ENCODE measurements at regions not wholly inside any gene's neighbourhood (a gene's known extent, or its start where the extent isn't known, plus 50 kb on each side); places are given as distances from the start of the nearest gene placed in this dataset.
"Not testable (repeated sequence)": the region's sequence is repeated elsewhere in the genome, so short reads cannot be mapped to it uniquely, and the experiment has no call there.

GRCh38 chr18:22570492-22570891 lies 152.8 kb upstream of the CTAGE1 start:
- Mint-ChIP-seq H3K27me3 (ENCODE audit: low read depth in 3 of 3) (peaks cover 2 to 19% (median 3%) of the 10 kb centered on the region in 3 donors), H3K9me3 (no peaks in the 10 kb centered on the region), H3K36me3 (no peaks in the 10 kb centered on the region), H3K4me1 (no peaks in the 10 kb centered on the region), H3K27ac (no peak overlapping the region), H3K4me3 (no peak overlapping the region)
- DNase-seq: no peak

- no peaks in the 10 kb centered on the region for H3K9me3 Mint-ChIP-seq
- no peaks in the 10 kb centered on the region for H3K36me3 Mint-ChIP-seq
- DNase-seq: no peak
- H3K4me3 Mint-ChIP-seq: no peak overlapping the region
- no peak overlapping the region for H3K27ac Mint-ChIP-seq
- H3K27me3 Mint-ChIP-seq (ENCODE audit: low read depth in 3 of 3): peaks cover 1 to 7% (median 7%) of the 10 kb centered on the region in 3 donors
- H3K4me1 Mint-ChIP-seq: no peaks in the 10 kb centered on the region
Measured at GRCh38 chr18:22572341-22572740, 154.6 kb upstream of the CTAGE1 start.

DNA sequence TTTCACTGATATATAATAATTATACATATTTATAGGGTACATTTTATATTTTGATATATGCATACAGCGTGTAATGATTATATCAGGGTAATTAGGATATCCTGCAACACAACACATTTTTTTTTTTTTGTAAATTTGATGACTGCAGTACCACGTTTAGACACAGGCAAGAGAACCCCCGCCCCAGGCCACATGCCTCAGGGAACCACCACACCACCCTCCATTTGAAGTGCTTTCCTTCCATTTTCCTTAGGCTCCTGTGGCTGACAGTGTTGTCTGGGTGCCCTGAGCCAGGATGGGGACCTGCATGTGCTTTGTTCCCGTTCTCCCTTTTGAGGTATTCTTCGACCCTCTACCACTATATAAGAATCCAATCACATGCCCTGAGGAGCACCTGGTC lies 161.6 kb upstream of the CTAGE1 start:
- Mint-ChIP-seq H3K4me3 (no peak overlapping the region), H3K36me3 (no peaks in the 10 kb centered on the region), H3K27me3 (ENCODE audit: low read depth in 3 of 3) (peaks cover 1 to 19% (median 12%) of the 10 kb centered on the region in 3 donors), H3K27ac (no peak overlapping the region), H3K4me1 (no peaks in the 10 kb centered on the region), H3K9me3 (no peaks in the 10 kb centered on the region)
- DNase-seq: no peak

DNA sequence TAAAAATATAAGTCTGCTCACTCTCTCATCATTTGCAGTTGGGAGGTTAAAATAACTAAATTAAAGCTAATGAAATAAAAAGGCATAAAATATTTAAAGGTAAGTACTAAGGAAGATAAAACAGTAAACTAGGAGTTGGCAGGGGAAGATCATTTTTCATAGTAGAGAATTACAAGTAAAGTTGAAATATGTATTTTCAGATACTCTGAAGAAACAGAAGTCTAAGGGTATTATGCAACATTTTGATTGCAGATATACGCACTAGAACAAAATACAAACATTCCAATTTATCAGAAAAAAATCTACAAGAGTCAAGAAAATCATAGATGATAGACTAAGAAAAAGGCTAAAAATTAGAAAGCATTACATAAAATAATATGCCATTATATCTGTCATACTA lies 167.6 kb upstream of the CTAGE1 start:
- Mint-ChIP-seq H3K27me3 (ENCODE audit: low read depth in 3 of 3) (peaks cover 7 to 15% (median 10%) of the 10 kb centered on the region in 3 donors), H3K9me3 (peaks cover 0 to 11% (median 4%) of the 10 kb centered on the region in 6 donors), H3K27ac (no peak overlapping the region), H3K4me1 (peaks cover 0 to 2% of the 10 kb centered on the region in 2 donors), H3K4me3 (no peak overlapping the region), H3K36me3 (no peaks in the 10 kb centered on the region)
- DNase-seq: no peak

DNA sequence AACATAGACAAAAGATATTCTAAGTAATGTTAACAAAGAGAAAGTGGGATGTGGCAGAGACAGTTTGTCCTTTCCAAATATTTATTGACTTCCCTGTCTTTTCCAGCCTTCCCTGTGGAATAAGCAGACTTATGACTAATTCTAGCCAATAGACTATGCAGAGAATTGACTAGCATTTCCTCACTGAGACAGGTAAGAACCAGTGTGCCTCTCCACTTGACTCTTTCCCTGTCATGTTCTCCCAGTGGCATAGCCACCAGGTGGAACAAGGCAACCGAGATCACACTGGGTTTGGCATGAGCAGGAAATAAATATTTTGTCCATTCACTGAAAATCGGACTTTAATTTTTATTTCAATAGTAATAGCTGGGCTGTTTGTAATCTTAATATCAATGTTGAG lies 168.1 kb upstream of the CTAGE1 start:
- H3K36me3 Mint-ChIP-seq: no peaks in the 10 kb centered on the region
- DNase-seq: no peak
- peaks cover 0 to 11% (median 5%) of the 10 kb centered on the region in 6 donors for H3K9me3 Mint-ChIP-seq
- no peak overlapping the region for H3K27ac Mint-ChIP-seq
- peaks cover 0 to 2% of the 10 kb centered on the region in 2 donors for H3K4me1 Mint-ChIP-seq
- peaks cover 7 to 14% (median 10%) of the 10 kb centered on the region in 3 donors for H3K27me3 Mint-ChIP-seq (ENCODE audit: low read depth in 3 of 3)
- no peak overlapping the region for H3K4me3 Mint-ChIP-seq

DNA sequence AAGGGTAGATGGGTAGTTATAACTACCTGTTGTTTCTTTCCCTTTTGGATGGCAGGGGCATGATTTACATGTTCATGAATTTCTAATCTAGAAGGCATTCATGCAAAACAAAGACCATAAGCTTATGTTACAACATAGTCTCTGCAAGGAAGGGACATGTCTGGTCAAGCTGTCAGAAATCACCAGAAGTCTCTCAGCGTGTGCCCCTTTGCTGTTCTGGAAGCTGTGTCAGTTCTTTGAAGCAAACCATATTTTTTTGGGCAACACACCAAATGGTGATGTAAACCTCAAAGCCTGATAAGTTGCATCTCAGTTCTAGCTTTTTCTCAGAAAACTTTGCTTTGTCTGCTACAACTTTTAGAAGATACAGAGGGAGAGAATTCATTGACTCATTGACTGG lies 173.5 kb upstream of the CTAGE1 start:
- peaks cover 4 to 12% (median 8%) of the 10 kb centered on the region in 3 donors for H3K27me3 Mint-ChIP-seq (ENCODE audit: low read depth in 3 of 3)
- DNase-seq: no peak
- peaks cover 0 to 2% of the 10 kb centered on the region in 2 donors for H3K4me1 Mint-ChIP-seq
- no peak overlapping the region for H3K4me3 Mint-ChIP-seq
- no peaks in the 10 kb centered on the region for H3K36me3 Mint-ChIP-seq
- no peak overlapping the region for H3K27ac Mint-ChIP-seq
- H3K9me3 Mint-ChIP-seq: peaks cover 0 to 11% (median 5%) of the 10 kb centered on the region in 6 donors

DNA sequence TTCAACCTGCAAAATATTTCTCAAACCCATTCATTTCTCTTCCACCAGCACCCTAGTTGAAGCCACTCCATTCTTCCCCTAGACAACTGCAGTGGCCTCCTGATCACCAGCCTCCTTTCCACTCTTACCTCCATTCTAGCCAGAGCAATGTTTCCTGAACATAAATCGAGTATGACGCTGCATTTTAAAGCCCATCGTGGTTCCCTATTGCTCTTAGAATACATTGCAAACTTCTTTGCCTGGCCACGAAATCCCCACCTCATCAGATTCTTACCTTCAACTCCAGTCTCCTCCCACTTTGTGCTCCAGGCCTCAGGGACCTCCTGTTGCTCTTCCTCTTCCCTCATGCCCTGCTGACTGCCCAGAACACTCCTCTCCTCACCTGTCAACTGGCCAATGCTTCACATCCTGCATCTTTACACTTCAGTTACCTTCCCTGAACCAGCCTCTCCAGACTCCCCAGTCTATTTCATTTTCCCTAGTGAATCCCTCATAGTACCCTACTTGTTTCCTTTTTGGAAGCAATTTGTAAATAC lies 176.5 kb upstream of the CTAGE1 start:
- H3K9me3 Mint-ChIP-seq: peaks cover 0 to 4% (median 0%) of the 10 kb centered on the region in 6 donors
- no peak for DNase-seq
- no peaks in the 10 kb centered on the region for H3K4me1 Mint-ChIP-seq
- no peak overlapping the region for H3K27ac Mint-ChIP-seq
- no peak overlapping the region for H3K4me3 Mint-ChIP-seq
- H3K27me3 Mint-ChIP-seq (ENCODE audit: low read depth in 3 of 3): peaks cover 6 to 15% (median 10%) of the 10 kb centered on the region in 3 donors
- no peaks in the 10 kb centered on the region for H3K36me3 Mint-ChIP-seq

- Mint-ChIP-seq H3K9me3 (peaks cover 0 to 7% (median 0%) of the 10 kb centered on the region in 6 donors), H3K4me1 (no peaks in the 10 kb centered on the region), H3K36me3 (no peaks in the 10 kb centered on the region), H3K27ac (no peak overlapping the region), H3K27me3 (ENCODE audit: low read depth in 3 of 3) (peaks cover 5 to 15% (median 12%) of the 10 kb centered on the region in 3 donors), H3K4me3 (no peak overlapping the region)
- DNase-seq: no peak
Measured at GRCh38 chr18:22601481-22601880, 183.8 kb upstream of the CTAGE1 start.

GRCh38 chr18:22602456-22602855 lies 184.7 kb upstream of the CTAGE1 start:
- H3K27me3 Mint-ChIP-seq (ENCODE audit: low read depth in 3 of 3): peaks cover 5 to 12% (median 12%) of the 10 kb centered on the region in 3 donors
- H3K36me3 Mint-ChIP-seq, H3K9me3 Mint-ChIP-seq, H3K27ac Mint-ChIP-seq, H3K4me1 Mint-ChIP-seq, H3K4me3 Mint-ChIP-seq, DNase-seq: not testable (repeated sequence)

DNA sequence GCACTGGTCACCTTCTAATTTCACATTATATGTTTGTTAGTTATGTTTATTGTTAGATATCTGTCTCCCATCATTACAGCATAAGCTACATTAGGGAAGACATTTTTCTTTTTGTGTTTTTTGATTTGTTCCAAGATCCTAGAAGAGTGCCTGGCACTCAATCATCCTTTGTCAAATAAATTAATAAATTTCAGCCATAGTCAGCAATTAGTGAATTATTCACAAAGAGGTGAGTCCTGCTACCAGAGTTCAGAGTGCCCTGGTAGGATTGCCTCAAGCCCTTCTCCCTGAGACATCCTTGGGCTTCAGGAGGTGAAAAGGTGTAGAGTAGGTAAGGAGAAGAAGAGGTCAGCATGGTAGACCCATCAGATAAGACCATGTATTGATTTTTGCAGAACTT lies 186.2 kb upstream of the CTAGE1 start:
- DNase-seq: no peak
- H3K9me3 Mint-ChIP-seq: peaks cover 0 to 7% (median 0%) of the 10 kb centered on the region in 6 donors
- H3K4me1 Mint-ChIP-seq: no peaks in the 10 kb centered on the region
- no peak overlapping the region for H3K4me3 Mint-ChIP-seq
- H3K27me3 Mint-ChIP-seq (ENCODE audit: low read depth in 3 of 3): peaks cover 5 to 14% (median 8%) of the 10 kb centered on the region in 3 donors
- H3K36me3 Mint-ChIP-seq: no peaks in the 10 kb centered on the region
- H3K27ac Mint-ChIP-seq: no peak overlapping the region

GRCh38 chr18:22604390-22604985 lies 186.8 kb upstream of the CTAGE1 start:
- H3K4me1 Mint-ChIP-seq: no peaks in the 10 kb centered on the region
- H3K27me3 Mint-ChIP-seq (ENCODE audit: low read depth in 3 of 3): peaks cover 5 to 13% (median 8%) of the 10 kb centered on the region in 3 donors
- H3K4me3 Mint-ChIP-seq: no peak overlapping the region
- no peak overlapping the region for H3K27ac Mint-ChIP-seq
- no peaks in the 10 kb centered on the region for H3K36me3 Mint-ChIP-seq
- peaks cover 0 to 5% (median 0%) of the 10 kb centered on the region in 6 donors for H3K9me3 Mint-ChIP-seq
- DNase-seq: no peak

DNA sequence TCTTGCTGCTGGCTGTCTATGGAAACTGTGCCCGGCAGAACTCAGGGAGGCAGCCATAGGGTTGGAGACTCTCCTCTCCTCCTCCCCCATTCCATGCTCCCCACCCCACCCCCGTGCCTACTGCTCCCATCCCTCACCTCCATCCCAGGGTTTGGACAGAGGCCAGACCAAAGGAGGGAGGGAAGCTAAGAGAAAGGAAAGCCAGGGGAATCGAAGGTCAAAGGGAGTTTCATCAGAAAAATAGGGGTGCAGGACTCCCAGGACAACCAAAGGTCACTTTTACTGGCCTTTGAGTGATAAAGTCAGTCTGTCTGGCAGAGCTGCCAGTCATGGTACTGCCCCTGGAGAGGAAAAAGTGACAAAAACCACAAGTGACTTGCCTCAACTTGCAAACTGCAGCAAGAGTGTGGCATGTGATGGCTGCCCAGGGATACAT lies 187.3 kb upstream of the CTAGE1 start:
- H3K27ac Mint-ChIP-seq: no peak overlapping the region
- H3K27me3 Mint-ChIP-seq (ENCODE audit: low read depth in 3 of 3): peaks cover 5 to 14% (median 8%) of the 10 kb centered on the region in 3 donors
- H3K4me3 Mint-ChIP-seq: no peak overlapping the region
- H3K4me1 Mint-ChIP-seq: no peaks in the 10 kb centered on the region
- H3K36me3 Mint-ChIP-seq: no peaks in the 10 kb centered on the region
- peaks cover 0 to 5% (median 0%) of the 10 kb centered on the region in 6 donors for H3K9me3 Mint-ChIP-seq
- DNase-seq: no peak

GRCh38 chr18:22605736-22606135 lies 188.0 kb upstream of the CTAGE1 start:
- Mint-ChIP-seq H3K9me3 (peaks cover 0 to 5% (median 0%) of the 10 kb centered on the region in 6 donors), H3K4me1 (no peaks in the 10 kb centered on the region), H3K36me3 (no peaks in the 10 kb centered on the region), H3K4me3 (no peak overlapping the region), H3K27ac (no peak overlapping the region), H3K27me3 (ENCODE audit: low read depth in 3 of 3) (peaks cover 5 to 14% (median 8%) of the 10 kb centered on the region in 3 donors)
- no peak for DNase-seq

DNA sequence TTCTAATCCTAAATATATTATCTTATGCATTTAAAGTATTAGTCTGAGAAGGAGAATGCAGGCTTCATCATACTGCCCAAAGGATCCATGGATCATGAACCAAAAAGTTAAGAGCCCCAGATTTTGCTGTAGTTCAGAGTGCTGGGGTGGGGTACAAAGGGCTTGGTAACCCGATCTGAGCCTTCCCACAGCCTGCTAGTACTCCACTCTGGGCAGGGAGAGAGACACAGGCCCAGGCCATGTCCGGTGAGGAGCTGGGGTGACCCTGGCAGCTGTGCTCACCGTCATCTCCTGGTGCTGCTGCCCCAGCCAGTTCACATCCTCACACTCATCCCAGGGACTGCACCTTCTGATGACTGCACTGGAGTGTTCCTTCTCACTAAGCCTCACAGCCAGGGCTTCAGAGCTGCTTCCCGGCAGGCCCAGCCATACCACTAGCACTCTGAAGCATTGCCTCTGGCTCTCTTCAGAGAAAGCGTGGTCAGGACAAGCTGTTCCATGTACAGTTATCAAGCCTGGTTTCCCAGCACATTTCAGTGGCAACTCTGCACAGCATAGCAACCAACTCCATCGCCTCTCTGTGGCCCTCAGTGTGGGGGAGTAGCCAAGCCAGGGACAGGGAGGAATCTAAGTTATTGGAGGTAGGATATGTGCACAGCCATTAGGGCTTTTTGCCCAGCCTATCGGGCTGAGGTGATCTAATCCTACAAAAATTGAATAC lies 189.0 kb upstream of the CTAGE1 start:
- Mint-ChIP-seq H3K4me3 (no peak overlapping the region), H3K27me3 (ENCODE audit: low read depth in 3 of 3) (peaks cover 4 to 14% (median 6%) of the 10 kb centered on the region in 3 donors), H3K36me3 (no peaks in the 10 kb centered on the region), H3K4me1 (no peaks in the 10 kb centered on the region), H3K27ac (no peak overlapping the region), H3K9me3 (peaks cover 0 to 5% (median 0%) of the 10 kb centered on the region in 6 donors)
- no peak for DNase-seq
